ENCODE measurements at regions not wholly inside any gene's neighbourhood (a gene's known extent, or its start where the extent isn't known, plus 50 kb on each side); places are given as distances from the start of the nearest gene placed in this dataset.

DNA sequence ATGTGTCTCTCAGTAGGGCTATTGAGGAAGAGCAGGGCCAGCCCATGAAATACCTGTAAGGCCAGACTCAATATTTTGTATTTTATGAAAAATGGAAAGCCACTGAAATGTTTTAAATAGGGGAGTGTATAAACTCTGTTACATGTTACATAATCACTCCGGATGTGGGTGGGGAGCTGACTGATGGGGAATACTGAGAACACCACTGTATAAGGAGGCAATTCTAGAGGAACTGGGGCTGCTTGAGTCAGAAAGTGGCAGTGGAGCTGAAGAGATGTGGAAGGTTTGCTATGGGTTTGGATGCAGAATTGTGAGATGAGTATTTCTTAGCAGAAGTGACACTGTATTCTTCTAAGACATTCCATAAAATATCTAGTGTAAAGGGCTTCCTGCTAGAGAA is 647.8 kb upstream of the LCORL start:
- TF ChIP-seq CTCF (IDR thresholded peaks at IDR 0.05) = no peak
- Histone ChIP-seq H3K4me1 (no peaks in the 10 kb centered on the region), H3K36me3 (no peaks in the 10 kb centered on the region), H3K9me3 (no peaks in the 10 kb centered on the region), H3K4me3 (no peak overlapping the region), H3K27me3 (ENCODE audit: low read depth) (no peaks in the 10 kb centered on the region), H3K27ac (no peak overlapping the region)
- no peak for DNase-seq
- no peak for ATAC-seq
- intact Hi-C loops (cut with DNase I) = no loop called here

- intact Hi-C loops (cut with DNase I) = no loop called here
- no peaks in the 10 kb centered on the region for H3K36me3 ChIP-seq
- no peak overlapping the region for H3K27ac ChIP-seq
- H3K9me3 ChIP-seq = no peaks in the 10 kb centered on the region
- no peak for DNase-seq
- ATAC-seq = no peak
- H3K4me1 ChIP-seq = no peaks in the 10 kb centered on the region
- no peak for TF ChIP-seq CTCF (IDR thresholded peaks at IDR 0.05)
- no peak overlapping the region for H3K4me3 ChIP-seq
- H3K27me3 ChIP-seq (ENCODE audit: low read depth) = no peaks in the 10 kb centered on the region
Measured at GRCh38 chr4:18666322-18666721, 644.8 kb upstream of the LCORL start.

DNA sequence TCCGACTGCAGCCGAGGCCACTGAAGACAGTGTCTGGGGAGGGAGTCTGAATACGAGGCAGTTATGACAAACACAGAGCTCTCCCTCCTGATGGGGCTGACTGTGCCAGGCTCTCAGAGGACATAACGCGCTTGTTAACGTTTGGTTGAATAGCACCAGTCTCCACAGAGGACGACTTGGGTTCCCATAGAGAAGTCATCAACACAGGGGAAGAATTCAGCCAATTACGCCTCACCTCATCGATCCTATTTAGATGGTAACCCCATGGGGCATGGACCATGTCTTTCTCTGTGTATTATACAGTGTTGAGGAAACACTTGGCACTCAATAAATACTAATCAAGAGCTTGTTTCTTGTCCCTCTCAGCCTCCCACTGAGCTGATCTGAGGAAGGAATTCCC is 642.6 kb upstream of the LCORL start:
- H3K4me1 ChIP-seq = no peaks in the 10 kb centered on the region
- DNase-seq (no peak), ATAC-seq (no peak)
- intact Hi-C loops (cut with DNase I) = no loop called here
- H3K4me3 ChIP-seq = no peak overlapping the region
- H3K36me3 ChIP-seq = no peaks in the 10 kb centered on the region
- no peaks in the 10 kb centered on the region for H3K9me3 ChIP-seq
- H3K27ac ChIP-seq = no peak overlapping the region
- no peak for TF ChIP-seq CTCF (IDR thresholded peaks at IDR 0.05)
- no peaks in the 10 kb centered on the region for H3K27me3 ChIP-seq (ENCODE audit: low read depth)

DNA sequence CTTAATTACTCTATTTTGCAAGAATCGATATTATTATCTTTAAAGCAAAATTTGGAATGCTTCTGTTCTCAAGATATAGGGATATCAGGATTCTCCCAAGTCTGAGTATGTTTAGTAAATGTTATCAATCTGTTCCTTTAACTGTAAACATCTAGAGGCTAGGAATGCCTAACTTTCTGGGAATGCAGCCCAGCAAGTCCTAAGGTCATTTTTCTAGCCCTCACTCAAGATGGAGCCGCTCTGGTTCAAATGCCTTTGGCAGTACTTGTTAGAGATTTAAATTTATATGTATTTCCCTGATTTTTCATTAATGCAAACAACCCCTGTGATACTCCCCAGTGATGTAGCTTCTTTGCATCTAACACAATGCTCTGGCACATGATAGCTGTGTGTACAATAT is 623.8 kb upstream of the LCORL start:
- TF ChIP-seq CTCF (IDR thresholded peaks at IDR 0.05) = no peak
- ATAC-seq = no peak
- Histone ChIP-seq H3K9me3 (peaks cover 6% of the 10 kb centered on the region), H3K4me1 (no peaks in the 10 kb centered on the region), H3K36me3 (no peaks in the 10 kb centered on the region), H3K27me3 (ENCODE audit: low read depth) (no peaks in the 10 kb centered on the region), H3K4me3 (no peak overlapping the region), H3K27ac (no peak overlapping the region)
- DNase-seq = no peak
- intact Hi-C loops (cut with DNase I) = no loop called here

DNA sequence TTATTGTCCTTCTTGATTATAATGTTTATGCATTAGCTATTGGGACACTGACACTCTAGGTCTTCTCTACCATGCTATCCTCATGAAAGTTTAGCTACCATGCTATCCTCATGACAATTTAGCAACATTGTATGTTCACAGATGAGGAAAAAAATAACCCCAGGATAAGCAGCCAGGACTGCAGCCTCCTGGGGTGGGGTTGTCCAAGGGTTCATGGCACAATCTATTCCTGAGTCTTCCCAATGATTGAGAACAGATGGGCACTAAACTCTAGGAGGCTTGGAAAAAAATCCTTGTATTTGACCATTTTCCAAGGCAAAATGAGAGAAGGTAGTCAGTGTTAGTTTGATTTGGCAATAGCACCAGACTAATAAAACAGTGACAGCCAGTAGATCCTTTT is 619.8 kb upstream of the LCORL start:
- Histone ChIP-seq H3K4me3 (no peak overlapping the region), H3K36me3 (no peaks in the 10 kb centered on the region), H3K9me3 (no peaks in the 10 kb centered on the region), H3K27ac (no peak overlapping the region), H3K4me1 (no peaks in the 10 kb centered on the region), H3K27me3 (ENCODE audit: low read depth) (no peaks in the 10 kb centered on the region)
- no peak for TF ChIP-seq CTCF (IDR thresholded peaks at IDR 0.05)
- no peak for DNase-seq
- intact Hi-C loops (cut with DNase I) = no loop called here
- ATAC-seq = no peak

DNA sequence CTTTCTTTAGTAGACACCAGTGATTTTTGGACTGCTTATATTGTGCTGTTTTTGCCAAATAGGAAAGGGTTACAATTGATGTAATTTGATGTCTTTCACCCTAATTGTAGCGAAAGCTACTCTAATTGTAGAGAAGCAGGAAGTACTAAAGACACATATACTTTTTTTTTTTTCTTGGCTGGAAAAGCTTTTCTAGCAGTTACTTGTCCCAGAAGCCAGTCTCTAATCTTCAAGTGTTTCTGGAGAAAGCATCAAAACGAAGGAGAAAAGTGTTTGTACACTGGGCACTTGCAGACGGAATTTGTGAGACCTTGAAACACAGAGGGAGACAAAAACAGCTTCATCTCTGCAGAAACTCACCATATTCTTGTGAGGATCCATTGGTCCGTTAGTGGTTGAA is 616.5 kb upstream of the LCORL start:
- H3K4me3 ChIP-seq = no peak overlapping the region
- no peaks in the 10 kb centered on the region for H3K27me3 ChIP-seq (ENCODE audit: low read depth)
- no peak for TF ChIP-seq CTCF (IDR thresholded peaks at IDR 0.05)
- DNase-seq (no peak), ATAC-seq (no peak)
- intact Hi-C loops (cut with DNase I) = no loop called here
- H3K27ac ChIP-seq = no peak overlapping the region
- no peaks in the 10 kb centered on the region for H3K4me1 ChIP-seq
- no peaks in the 10 kb centered on the region for H3K9me3 ChIP-seq
- no peaks in the 10 kb centered on the region for H3K36me3 ChIP-seq

Data from lower lobe of right lung (tissue), 2 donors.